ENCODE measurements at regions not wholly inside any gene's neighbourhood (a gene's known extent, or its start where the extent isn't known, plus 50 kb on each side); places are given as distances from the start of the nearest gene placed in this dataset.

DNA sequence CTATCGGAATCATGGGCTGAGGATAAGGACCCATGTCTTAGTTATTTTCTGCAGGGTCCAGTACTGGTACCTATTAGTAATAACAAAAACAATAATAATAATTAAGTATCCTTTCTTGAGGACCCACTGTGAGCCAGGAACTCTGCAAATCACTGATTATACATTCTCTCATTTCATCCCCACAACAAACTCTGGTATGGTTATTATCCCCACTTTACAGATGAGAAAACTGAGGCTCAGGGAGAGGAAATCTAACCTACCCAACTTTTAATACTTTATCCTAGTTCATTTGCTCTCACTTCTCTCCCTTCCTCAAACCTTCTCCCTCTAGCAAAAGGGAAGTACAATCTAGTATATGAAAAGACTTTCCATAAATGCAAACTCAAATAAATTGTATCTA, 528.4 kb upstream of the PROK2 start:
- DNase-seq: no peak

DNA sequence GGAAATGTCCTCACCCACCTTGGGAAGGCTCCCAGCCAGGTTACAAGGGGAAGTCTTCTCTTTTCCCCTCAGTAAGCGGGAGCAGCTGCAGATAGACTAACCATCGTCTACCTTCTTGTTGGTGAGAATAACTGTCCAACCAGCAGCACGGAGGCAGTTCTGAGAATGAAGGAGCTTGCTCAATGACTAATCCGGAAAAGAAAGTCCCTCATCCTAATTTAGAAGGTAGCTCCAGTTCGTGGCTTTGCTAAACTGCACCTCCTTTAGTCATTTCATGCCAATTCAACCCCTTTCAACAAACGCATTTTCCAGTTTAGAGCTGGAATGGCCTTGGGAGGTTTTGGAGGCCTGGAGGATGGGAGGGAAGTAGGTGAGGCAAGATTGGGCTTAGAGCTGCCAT, 527.4 kb upstream of the PROK2 start:
- no peak for DNase-seq

DNA sequence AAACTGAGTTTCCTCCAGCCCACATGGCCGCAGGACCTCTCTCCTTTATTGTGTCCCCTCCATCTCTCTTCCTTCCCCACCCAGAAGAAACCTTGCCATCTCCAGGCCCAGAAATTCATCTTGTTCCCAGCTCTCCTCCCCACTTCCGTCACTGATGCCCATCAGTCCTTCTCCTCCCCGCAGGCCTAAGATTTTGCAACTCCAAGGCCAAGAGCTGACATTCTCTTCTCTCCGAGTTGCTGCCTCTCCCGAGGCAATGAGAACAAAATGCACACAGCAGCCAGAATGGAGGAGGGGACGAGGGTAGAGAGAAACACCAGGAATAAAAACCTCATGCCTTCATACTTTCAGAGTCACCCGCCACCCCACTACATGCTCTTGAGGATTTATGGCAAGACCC, 526.5 kb upstream of the PROK2 start:
- no peak for DNase-seq

DNA sequence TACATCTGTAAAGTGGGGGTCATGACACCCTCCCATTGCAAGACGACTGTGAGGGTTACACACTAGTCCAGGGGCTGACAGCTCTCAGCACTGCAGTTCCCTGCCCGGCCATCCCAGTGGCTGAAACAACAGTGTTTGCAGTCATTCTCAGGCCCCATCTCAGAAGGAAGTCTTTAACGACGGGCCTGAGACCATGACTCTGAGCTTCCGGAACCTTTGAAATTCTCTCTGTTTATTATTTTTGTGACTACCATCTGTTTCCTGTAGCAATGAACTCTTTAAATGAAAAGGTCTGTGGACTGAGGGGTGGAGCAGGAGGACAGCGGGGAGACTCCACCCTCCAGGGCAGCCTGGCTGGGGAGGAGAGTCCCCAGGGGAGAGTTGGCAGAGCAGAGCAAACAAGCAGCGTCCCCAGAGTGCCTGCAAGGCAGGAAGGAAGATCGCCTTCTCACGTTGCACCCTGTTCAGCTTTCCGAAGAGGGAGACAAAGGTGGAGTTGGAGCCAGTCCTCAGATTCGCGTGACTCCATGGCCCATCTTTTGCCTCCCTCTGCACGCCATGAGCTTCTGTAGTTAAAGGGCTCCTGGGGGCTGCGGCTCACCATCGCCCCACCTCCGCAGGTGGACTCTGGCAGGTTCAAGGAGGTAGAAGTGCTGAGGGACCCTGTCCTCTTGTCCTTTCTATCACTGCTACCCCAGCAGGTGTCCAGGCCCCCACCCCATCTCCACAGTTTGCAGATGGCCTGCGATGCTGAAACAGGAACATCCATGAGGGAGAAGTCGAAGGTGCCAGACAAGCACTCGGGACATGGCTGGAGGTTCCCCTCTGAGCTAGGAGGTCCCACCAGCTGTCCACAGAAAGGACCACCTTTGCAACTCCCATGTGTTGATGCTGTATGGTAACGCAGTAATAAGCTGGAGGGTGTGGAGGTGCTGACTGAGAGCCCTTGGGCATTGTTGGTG, 525.8 kb upstream of the PROK2 start:
- DNase-seq: no peak

- DNase-seq: no peak
Observed at GRCh38 chr3:72309661-72310418, 524.9 kb upstream of the PROK2 start.

DNA sequence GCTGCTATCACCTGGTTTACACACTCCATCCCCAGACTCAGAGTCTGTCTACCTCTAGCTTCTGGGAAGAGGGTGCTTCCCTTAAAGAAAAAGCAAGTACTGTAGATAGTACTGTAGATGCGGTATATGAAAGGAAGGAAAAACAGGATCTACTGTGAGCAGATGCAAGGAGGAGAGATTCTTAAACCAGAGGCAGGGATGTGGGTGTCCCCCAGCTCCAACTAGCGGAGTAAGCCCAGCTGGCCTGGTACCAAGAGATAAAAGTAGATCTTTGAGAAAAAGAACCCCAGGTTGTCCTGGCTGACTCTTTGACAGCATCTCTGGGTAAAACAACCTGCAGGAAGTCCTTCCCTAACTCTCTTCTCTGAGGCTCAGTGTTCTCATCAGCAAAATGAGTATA, 523.7 kb upstream of the PROK2 start:
- no peak for DNase-seq

DNA sequence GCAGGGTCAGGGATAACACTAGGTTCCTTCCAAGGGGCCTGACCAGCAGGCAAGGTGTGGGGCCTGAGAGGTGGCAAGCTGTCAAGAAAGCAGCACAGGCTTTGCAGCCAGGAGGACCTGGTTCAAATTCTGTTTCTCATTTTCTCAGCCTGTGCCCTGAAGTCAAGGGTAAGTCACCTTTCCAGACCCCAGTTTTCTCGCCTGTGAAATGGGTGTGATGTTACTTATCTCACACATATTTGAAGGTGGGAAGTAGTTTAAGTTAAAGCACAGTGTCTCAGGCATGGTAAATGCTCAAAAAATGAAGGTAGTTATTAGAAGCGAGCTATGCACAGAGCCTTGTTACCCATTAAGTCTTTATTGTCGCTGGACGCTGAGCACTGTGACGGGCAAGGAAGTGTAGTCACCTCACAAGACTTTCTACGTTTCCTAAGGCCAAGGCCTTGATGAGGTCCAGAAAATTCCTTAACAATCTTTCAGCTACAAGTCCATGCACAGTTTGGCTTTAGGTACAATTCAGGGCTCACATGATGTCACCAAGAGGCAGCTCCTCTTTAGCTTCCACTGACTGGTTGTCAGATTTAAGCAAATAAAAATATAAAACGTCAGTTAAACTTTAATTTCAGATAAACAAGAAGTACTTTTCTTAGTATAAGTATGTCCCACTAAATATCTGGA, 522.6 kb upstream of the PROK2 start:
- no peak for DNase-seq

GRCh38 chr3:72306800-72307341, 521.9 kb upstream of the PROK2 start:
- no peak for DNase-seq

- DNase-seq: no peak
Observed at GRCh38 chr3:72303926-72304325, 519.0 kb upstream of the PROK2 start.

GRCh38 chr3:72301779-72302178, 516.8 kb upstream of the PROK2 start:
- no peak for DNase-seq

- DNase-seq: no peak
Observed at GRCh38 chr3:72300621-72301020, 515.7 kb upstream of the PROK2 start.

- no peak for DNase-seq
Observed at GRCh38 chr3:72299823-72300222, 514.9 kb upstream of the PROK2 start.

GRCh38 chr3:72299321-72299802, 514.4 kb upstream of the PROK2 start:
- no peak for DNase-seq

GRCh38 chr3:72298201-72299152, 513.5 kb upstream of the PROK2 start:
- no peak for DNase-seq

DNA sequence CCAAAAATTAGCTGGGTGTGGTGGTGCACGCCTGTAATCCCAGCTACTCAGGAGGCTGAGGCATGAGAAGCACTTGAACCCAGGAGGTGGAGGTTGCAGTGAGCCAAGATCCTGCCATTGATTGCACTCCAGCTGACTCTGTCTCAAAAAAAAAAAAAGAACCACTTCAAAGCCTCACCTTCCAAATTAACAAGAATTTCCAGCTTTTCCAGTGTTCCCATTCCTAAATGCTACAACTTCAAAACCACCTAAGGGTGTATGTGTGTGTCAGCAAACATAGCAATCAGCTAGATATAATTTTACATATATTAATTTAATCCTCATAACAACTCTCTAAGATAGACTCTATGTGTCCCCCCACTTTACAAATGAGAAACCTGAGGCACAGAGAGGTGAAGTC, 512.5 kb upstream of the PROK2 start:
- no peak for DNase-seq

GRCh38 chr3:72296477-72297111, 511.6 kb upstream of the PROK2 start:
- no peak for DNase-seq

DNA sequence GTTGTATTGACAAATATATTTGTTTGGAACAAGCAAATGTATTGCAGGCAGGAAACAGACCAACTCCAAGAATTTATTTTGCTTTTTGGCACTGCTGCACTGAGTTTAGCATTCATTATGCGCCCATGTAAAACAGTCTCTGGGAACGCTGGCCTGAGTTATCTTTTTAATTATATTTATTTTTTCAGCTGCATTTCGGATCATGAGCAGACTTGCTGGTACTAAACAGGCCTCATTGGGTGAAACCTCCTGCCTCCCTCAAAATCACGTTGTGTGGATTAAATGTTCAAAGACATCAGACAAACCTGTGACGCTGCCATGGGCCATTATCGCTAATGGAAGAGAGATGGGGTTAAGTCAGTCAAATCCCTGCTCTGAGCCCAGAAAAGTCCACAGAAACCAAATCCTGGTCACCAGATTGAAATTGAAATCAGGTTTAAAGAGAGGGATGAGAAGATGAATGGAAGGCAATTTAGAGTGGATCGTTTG, 511.1 kb upstream of the PROK2 start:
- no peak for DNase-seq

DNA sequence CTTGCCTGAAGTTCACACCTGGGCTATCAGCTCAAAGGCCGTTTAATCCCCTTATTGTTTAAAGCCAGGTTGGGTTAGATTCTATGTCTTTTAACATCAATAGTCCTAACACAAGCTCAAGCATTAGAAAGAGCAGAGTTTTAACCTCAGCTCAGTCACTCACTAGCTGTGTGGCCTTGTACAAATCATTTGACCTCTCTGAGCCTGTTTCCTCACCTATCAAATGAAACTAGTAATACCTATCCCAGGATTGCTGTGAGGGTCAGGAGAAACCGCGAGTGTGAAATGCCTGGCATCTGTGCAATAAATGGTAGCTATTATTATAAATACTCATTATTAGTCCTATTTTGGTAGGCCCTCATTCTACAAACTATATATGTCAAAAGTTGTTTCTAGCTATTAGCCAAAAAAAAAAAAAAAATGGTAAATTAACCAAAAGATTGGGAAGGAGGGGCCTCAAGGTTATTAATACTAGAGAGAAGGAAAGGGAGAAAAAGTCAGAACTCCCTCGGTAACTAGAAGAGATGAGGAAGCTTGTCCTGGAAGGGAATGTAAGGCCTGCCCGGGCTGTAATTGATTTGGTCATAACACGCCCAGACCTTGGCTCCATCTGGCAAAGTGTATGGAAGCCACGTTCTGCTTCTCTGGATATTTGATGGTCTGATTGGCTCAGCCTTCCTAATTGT, 510.5 kb upstream of the PROK2 start:
- DNase-seq: no peak

- no peak for DNase-seq
Observed at GRCh38 chr3:72290859-72291638, 506.1 kb upstream of the PROK2 start.

DNA sequence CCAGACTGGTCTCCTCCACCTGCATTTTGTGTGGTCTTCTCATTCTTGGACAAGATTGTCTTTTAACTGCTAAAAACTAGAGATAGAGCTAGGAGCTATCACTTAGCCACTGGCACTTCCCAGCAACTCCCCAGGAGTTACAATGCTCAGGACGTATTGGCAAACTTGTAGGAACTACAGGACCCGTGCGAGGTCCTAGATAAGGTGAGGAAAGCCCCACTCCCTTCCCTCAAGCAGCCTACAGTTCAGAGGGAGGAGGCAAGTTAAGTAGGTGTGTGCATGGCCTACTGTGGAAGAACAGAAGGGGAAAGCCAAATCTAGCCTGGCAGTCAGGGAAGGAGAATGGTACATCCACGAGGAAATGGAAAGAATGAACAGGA, 504.7 kb upstream of the PROK2 start:
- no peak for DNase-seq
